Inferior parietal cortex (tissue), 1 donor: ENCODE measurements at regions not wholly inside any gene's neighbourhood (a gene's known extent, or its start where the extent isn't known, plus 50 kb on each side); places are given as distances from the start of the nearest gene placed in this dataset.
"Not testable (repeated sequence)": the region's sequence is repeated elsewhere in the genome, so short reads cannot be mapped to it uniquely, and the experiment has no call there.

Experiments
- DNase-seq: peaks from one replicate; pipeline ENCODE4 v3.0.0-alpha.2; 2016; ENCODE audit errors: extremely low spot score

- DNase-seq = no peak
These were observed 163.0 kb upstream of the NLRP1 start for GRCh38 chr17:5747276-5747675.

GRCh38 chr17:5747964-5748363 lies 163.7 kb upstream of the NLRP1 start:
- DNase-seq = no peak

- DNase-seq = no peak
These were observed 169.1 kb upstream of the NLRP1 start for GRCh38 chr17:5753421-5753820.

- no peak for DNase-seq
These were observed 173.1 kb upstream of the NLRP1 start for GRCh38 chr17:5757314-5757907.

GRCh38 chr17:5758651-5759050 lies 174.3 kb upstream of the NLRP1 start:
- no peak for DNase-seq

GRCh38 chr17:5759501-5759925 lies 175.2 kb upstream of the NLRP1 start:
- no peak for DNase-seq

GRCh38 chr17:5762191-5762590 lies 177.9 kb upstream of the NLRP1 start:
- DNase-seq = no peak

- DNase-seq = no peak
These were observed 179.4 kb upstream of the NLRP1 start for GRCh38 chr17:5763595-5764306.

GRCh38 chr17:5769593-5770354 lies 185.5 kb upstream of the NLRP1 start:
- no peak for DNase-seq

- no peak for DNase-seq
These were observed 186.3 kb upstream of the NLRP1 start for GRCh38 chr17:5770441-5771270.

- DNase-seq = not testable (repeated sequence)
These were observed 186.9 kb upstream of the NLRP1 start for GRCh38 chr17:5771271-5771577.

- not testable (repeated sequence) for DNase-seq
These were observed 187.7 kb upstream of the NLRP1 start for GRCh38 chr17:5772017-5772416.

- no peak for DNase-seq
These were observed 188.4 kb upstream of the NLRP1 start for GRCh38 chr17:5772720-5773119.

GRCh38 chr17:5773816-5774360 lies 189.6 kb upstream of the NLRP1 start:
- no peak for DNase-seq

GRCh38 chr17:5775098-5775497 lies 190.8 kb upstream of the NLRP1 start:
- no peak for DNase-seq

GRCh38 chr17:5780476-5780875 lies 196.2 kb upstream of the NLRP1 start:
- DNase-seq = no peak

GRCh38 chr17:5781236-5781927 lies 197.1 kb upstream of the NLRP1 start:
- DNase-seq = no peak

GRCh38 chr17:5783269-5783668 lies 199.0 kb upstream of the NLRP1 start:
- no peak for DNase-seq

GRCh38 chr17:5783851-5784250 lies 199.5 kb upstream of the NLRP1 start:
- DNase-seq = no peak

GRCh38 chr17:5784791-5785190 lies 200.5 kb upstream of the NLRP1 start:
- no peak for DNase-seq

- DNase-seq = no peak
These were observed 201.0 kb upstream of the NLRP1 start for GRCh38 chr17:5785338-5785737.
